Tibial nerve (tissue), 4 donors: ENCODE measurements at regions not wholly inside any gene's neighbourhood (a gene's known extent, or its start where the extent isn't known, plus 50 kb on each side); places are given as distances from the start of the nearest gene placed in this dataset.

Experiments used
- EP300 ChIP-seq, 2 donors: sonication (generic); formaldehyde crosslinking; IDR thresholded peaks; one replicate each; pipeline ENCODE4 v1.6.1; 2017; ENCODE audit warnings: antibody characterized with exemption in 2 of 2, mild to moderate bottlenecking in 1 of 2
- POLR2A ChIP-seq, 2 donors: fragments of 450-650 bp; IDR thresholded peaks; one replicate each; pipeline ENCODE4 v1.6.1; 2017; ENCODE audit warnings: antibody characterized with exemption in 2 of 2, mild to moderate bottlenecking in 2 of 2, moderate library complexity in 2 of 2
- TF ChIP-seq, protein P1 (sequence below), 5 experiments: fragments of 200-600 bp in 3 of 5; fragments of 450-650 bp in 2 of 5; sonication (generic) in 3 of 5; IDR thresholded peaks; one replicate each; pipeline ENCODE4 v1.5.1; 2016 to 2019; ENCODE audit warnings: antibody characterized with exemption in 5 of 5, mild to moderate bottlenecking in 3 of 5, moderate library complexity in 2 of 5

DNA sequence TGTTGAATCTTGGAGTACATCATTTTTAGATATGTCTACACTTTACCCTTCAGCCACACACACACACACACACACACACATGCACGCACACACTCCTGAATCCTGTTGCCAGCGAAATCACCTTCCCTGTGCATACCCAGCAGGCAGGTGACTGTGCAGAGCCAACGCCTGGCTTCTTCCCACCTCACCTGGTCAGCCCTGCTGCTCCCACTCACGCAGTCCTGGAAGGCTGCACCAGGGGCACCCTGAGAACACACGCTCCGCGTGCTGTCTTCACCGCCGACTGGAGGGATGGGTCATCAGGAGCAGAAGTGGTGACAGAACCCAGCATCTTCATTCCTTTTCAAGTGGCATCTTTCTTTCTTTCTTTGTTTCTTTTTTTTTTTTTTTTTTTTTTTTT, 94.6 kb downstream of the TBXT start:
- TF ChIP-seq POLR2A (IDR thresholded peaks at IDR 0.05), result no peak
- TF ChIP-seq EP300 (IDR thresholded peaks at IDR 0.05), result no peak
- TF ChIP-seq, protein P1, sequence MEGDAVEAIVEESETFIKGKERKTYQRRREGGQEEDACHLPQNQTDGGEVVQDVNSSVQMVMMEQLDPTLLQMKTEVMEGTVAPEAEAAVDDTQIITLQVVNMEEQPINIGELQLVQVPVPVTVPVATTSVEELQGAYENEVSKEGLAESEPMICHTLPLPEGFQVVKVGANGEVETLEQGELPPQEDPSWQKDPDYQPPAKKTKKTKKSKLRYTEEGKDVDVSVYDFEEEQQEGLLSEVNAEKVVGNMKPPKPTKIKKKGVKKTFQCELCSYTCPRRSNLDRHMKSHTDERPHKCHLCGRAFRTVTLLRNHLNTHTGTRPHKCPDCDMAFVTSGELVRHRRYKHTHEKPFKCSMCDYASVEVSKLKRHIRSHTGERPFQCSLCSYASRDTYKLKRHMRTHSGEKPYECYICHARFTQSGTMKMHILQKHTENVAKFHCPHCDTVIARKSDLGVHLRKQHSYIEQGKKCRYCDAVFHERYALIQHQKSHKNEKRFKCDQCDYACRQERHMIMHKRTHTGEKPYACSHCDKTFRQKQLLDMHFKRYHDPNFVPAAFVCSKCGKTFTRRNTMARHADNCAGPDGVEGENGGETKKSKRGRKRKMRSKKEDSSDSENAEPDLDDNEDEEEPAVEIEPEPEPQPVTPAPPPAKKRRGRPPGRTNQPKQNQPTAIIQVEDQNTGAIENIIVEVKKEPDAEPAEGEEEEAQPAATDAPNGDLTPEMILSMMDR (IDR thresholded peaks at IDR 0.05), result no peak
